Bronchial epithelial cell (primary cell): ENCODE measurements at regions not wholly inside any gene's neighbourhood (a gene's known extent, or its start where the extent isn't known, plus 50 kb on each side); places are given as distances from the start of the nearest gene placed in this dataset.
A peak's percentile ranks its signal among the peaks of the same experiment; 100 is the strongest.

ENCODE experiments used
- DNase-seq: peaks from one replicate; pipeline ENCODE4 v3.0.0-alpha.2; 2010; ENCODE audit warnings: low read depth
- FAIRE-seq: peaks from 2 replicates; lab custom pipeline; 2011; peaks lifted over from hg19 to GRCh38; lab: Jason Lieb, UNC
- H3K27me3 ChIP-seq: 2 replicates; pipeline ENCODE4 v1.5.1; 2011; ENCODE audit warnings: low read length; ENCODE audit not compliant: control insufficient read depth, insufficient read depth
- H3K36me3 ChIP-seq: 2 replicates; pipeline ENCODE4 v1.5.1; 2011; ENCODE audit warnings: low read length; ENCODE audit not compliant: control insufficient read depth, insufficient read depth
- H3K4me3 ChIP-seq: 2 replicates; pipeline ENCODE4 v1.5.1; 2011; ENCODE audit warnings: mild to moderate bottlenecking, low read depth, low read length, control low read depth
- CTCF ChIP-seq: IDR thresholded peaks from 2 replicates; pipeline ENCODE4 v1.5.1; 2011; ENCODE audit warnings: mild to moderate bottlenecking, moderate library complexity, low read length, control low read depth, inconsistent platforms; ENCODE audit not compliant: insufficient read depth, severe bottlenecking

- TF ChIP-seq CTCF: no peak
- Histone ChIP-seq H3K27me3 (no peaks in the 10 kb centered on the region), H3K36me3 (no peaks in the 10 kb centered on the region), H3K4me3 (no peak overlapping the region)
- DNase-seq: peak; percentile 4
- FAIRE-seq: no peak
These were observed 50.0 kb upstream of the SLC19A1 start for GRCh38 chr21:45592208-45592619.

GRCh38 chr21:45592626-45593134 lies 50.4 kb upstream of the SLC19A1 start:
- no peaks in the 10 kb centered on the region for H3K27me3 ChIP-seq
- no peak overlapping the region for H3K4me3 ChIP-seq
- no peak for TF ChIP-seq CTCF
- no peak for FAIRE-seq
- no peak for DNase-seq
- no peaks in the 10 kb centered on the region for H3K36me3 ChIP-seq

DNA sequence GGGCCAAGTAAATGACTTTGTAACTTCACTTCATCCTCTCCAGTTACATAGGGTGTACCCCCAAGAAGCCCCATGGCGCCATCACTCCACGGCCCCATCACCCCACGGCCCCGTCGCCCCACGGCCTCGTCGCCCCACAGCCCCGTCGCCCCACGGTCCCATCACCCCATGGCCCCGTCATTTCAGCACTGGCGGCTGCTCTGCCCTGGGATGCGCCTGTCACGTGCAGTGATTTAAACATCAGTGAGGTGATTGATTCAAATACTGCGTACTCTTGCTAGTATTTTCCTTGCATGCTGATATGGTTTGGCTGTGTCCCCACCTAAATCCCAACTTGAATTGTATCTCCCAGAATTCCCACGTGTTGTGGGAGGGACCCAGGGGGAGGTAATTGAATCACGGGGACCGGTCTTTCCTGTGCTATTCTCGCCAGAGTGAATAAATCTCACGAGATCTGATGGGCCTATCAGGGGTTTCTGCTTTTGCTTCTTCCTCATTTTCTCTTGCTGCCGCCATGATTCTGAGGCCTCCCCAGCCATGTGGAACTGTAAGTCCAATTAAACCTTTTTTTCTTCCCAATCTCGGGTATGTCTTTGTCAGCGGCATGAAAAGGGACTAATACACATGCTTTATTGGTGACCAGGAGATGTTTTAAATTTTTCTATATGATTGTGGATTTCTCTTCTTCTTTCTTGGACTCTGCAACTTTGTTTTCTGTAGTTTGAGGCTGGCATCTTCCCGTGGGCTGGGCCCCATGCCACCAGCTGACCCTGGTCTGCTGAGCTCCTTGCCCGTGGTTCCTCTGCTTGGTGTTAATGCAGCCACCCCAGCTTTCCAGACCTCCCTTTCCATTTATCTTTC lies 50.1 kb upstream of the PCBP3 start:
- Histone ChIP-seq H3K27me3 (no peaks in the 10 kb centered on the region), H3K4me3 (no peak overlapping the region), H3K36me3 (no peaks in the 10 kb centered on the region)
- no peak for TF ChIP-seq CTCF
- FAIRE-seq: no peak
- no peak for DNase-seq
